ENCODE measurements at regions not wholly inside any gene's neighbourhood (a gene's known extent, or its start where the extent isn't known, plus 50 kb on each side); places are given as distances from the start of the nearest gene placed in this dataset.
"Not testable (repeated sequence)": the region's sequence is repeated elsewhere in the genome, so short reads cannot be mapped to it uniquely, and the experiment has no call there.

DNA sequence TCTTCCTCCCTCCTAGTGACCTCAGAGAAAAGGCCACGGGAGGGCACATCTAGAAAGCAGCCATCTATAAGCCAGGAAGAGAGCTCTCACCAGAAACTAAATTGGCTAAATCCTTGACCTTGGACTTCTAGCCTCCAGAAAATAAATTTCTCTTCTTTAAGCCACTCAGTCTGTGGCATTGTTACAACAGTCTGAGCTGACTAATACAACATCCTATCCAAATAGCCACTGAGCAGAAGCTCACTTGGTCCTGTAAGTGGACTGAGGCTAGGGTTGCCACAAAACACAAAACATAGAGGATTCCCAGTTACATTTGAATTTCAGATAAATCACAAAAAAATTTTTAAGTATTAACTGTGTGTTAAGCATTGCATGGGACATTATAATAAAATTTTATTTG, 383.4 kb downstream of the MLLT3 start:
- no peak for DNase-seq (ENCODE audit: low spot score)

DNA sequence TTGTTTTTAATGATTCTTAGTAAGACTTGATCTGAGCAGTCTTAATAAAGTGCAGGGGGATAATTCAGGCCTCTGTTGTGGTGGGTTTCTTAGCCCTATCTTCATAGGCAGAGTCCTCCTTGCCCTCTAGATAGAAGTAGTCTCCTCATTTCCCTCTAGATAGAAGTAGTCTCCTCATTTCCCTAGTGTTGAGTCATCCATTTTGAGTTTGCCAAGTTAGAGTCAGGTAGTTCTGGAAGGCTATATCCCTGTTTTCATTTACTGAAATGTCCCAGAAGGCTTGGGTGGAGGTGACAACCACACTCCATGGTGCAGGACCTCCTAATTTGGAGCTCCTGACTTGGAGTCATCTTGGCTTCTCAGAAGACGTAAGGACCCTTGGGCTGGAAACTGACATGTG, 384.6 kb downstream of the MLLT3 start:
- DNase-seq (ENCODE audit: low spot score), result no peak

- DNase-seq (ENCODE audit: low spot score), result no peak
Observed at GRCh38 chr9:20236676-20237075, 385.6 kb downstream of the MLLT3 start.

GRCh38 chr9:20235206-20235605, 387.1 kb downstream of the MLLT3 start:
- DNase-seq (ENCODE audit: low spot score), result not testable (repeated sequence)

- no peak for DNase-seq (ENCODE audit: low spot score)
Observed at GRCh38 chr9:20228096-20228495, 394.2 kb downstream of the MLLT3 start.

GRCh38 chr9:20227166-20227874, 395.0 kb downstream of the MLLT3 start:
- DNase-seq (ENCODE audit: low spot score), result no peak

DNA sequence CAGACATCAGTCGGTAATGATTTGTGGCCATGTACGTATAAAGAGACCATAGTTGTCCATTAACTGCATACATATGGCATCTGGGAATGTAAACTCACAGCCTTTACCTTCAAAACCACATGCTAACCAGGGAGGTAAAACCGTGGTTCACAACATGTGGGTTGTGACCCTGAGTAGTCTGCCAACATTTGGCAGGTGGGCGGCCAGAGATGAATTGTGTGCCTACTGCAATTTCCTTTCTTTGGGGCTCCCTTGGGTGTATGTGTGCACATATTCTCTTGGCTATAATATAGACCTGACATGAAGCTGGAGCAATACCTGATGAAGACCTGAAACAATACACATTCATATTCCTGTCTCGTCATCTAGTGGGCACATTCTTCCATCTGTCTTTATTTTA, 396.0 kb downstream of the MLLT3 start:
- no peak for DNase-seq (ENCODE audit: low spot score)

- no peak for DNase-seq (ENCODE audit: low spot score)
Observed at GRCh38 chr9:20225826-20226225, 396.5 kb downstream of the MLLT3 start.

DNA sequence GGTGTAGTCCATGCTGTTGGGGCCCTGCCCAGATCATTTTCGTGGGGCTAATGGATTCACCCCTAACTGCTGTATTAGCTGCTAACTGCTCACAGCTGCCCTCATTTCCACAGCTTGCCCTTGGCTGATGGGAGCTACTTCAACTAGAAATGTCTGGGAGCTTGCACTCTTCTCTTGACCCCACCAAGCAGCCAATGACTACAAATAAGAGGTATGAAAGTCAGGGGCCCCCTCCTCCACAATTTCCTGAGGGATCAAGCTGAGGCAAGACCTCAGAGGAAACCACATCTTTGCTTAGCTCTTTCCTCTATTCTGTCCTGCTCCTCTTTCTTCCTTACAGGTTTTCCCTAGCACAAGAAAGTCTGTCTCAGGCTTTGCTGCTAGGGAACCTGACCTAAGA, 397.5 kb downstream of the MLLT3 start:
- DNase-seq (ENCODE audit: low spot score), result no peak

DNA sequence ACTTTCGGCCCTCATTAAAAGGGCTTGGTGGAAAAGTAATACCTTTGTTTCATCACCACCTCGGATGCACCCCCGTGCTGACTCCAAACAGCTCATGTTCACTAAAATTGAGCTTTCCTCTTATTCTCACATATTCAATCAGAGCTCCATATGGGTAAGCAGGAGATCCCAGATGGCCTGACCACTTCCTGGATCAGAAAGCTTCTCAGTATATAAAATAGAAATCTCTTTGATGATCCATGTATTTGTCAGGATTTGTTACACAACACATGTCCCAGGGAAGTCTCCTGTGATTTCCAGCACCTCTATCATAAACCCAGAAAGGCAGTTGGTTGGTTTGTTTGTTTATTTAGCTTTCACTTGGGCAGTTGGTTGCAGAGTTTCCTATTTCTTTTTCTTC, 402.0 kb downstream of the MLLT3 start:
- DNase-seq (ENCODE audit: low spot score), result no peak

GRCh38 chr9:20219437-20219836, 402.9 kb downstream of the MLLT3 start:
- DNase-seq (ENCODE audit: low spot score), result no peak

DNA sequence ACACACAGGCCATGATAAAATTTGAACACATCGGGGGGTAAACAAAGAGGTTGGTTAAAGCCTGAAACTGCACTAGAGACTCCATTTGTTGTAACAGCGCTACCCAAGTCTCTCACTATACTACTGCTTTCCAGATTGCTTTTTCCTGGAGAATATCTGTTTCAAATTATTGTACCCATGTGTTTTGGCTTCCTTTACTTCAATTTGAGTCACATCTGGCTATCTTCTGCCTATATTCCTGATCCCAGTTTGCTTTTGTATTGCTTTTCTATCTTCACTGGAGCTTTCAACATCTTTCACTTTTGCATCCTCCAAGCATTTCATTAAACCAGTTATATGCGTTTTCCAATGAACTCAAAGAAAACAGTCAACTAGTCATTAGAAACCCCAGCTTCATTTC, 404.7 kb downstream of the MLLT3 start:
- DNase-seq (ENCODE audit: low spot score), result no peak

DNA sequence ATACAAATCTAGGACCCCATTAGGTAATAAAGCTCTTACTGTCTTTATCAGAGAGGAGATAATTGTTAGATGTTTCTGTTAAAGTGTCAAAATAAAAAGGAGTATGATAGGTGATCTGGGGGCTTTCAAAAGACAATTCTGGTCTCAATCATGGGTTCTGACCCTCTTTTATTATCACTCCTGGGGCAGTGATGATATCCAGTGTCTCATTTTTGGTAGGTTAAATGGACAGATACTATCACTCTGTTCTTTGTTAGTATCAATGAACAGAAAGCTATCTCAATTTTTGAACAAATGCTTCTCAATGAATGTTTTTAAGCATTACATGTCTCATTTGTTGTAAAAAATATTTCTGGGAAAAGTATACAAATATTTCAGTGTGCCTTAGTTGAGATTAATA, 405.9 kb downstream of the MLLT3 start:
- no peak for DNase-seq (ENCODE audit: low spot score)

DNA sequence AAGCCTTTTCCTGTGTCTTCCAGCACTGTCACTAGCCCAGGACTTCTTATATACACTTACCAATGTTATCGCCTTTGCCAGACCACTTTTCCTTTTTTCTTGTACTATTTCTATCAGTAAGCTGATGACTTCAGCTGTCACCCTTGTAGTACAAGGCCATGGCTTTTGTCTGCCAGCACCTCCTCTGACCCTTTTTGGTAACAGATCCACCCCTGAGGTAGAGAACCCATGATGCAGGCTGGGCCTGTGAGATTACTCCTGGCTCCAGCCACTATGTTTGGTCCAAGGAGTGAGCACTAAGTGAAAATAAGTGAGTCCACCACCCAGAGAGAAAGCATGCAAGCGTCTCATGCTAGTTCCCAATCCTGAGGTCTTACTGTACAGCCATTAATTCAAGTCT, 406.7 kb downstream of the MLLT3 start:
- no peak for DNase-seq (ENCODE audit: low spot score)

GRCh38 chr9:20212806-20213205, 409.5 kb downstream of the MLLT3 start:
- DNase-seq (ENCODE audit: low spot score), result no peak

GRCh38 chr9:20209391-20210340, 412.6 kb downstream of the MLLT3 start:
- DNase-seq (ENCODE audit: low spot score), result no peak

DNA sequence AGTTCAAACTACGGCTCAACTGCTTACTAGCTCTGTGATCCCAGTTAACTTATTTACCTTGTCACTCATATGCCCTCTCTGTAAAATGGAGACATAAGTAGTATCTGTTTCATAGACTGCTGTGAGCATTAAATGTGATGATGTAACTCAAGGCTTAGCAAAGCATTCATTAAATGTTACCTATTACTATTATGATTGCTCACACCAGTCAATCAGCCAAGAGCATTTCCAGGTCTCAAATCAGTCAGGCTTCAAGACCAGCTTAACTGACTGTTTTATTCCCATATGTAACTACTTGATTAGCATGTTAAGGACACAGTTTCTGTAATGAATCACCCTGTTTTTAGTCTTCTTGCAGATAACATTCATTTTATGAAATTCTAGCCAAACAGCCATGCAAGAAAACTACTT, 413.3 kb downstream of the MLLT3 start:
- no peak for DNase-seq (ENCODE audit: low spot score)

- DNase-seq (ENCODE audit: low spot score), result no peak
Observed at GRCh38 chr9:20208226-20208625, 414.1 kb downstream of the MLLT3 start.

- no peak for DNase-seq (ENCODE audit: low spot score)
Observed at GRCh38 chr9:20207176-20207575, 415.1 kb downstream of the MLLT3 start.

- DNase-seq (ENCODE audit: low spot score), result no peak
Observed at GRCh38 chr9:20205821-20206220, 416.5 kb downstream of the MLLT3 start.

GRCh38 chr9:20200991-20201431, 412.2 kb upstream of the SLC24A2 start:
- no peak for DNase-seq (ENCODE audit: low spot score)

GRCh38 chr9:20200581-20200980, 411.7 kb upstream of the SLC24A2 start:
- no peak for DNase-seq (ENCODE audit: low spot score)

- DNase-seq (ENCODE audit: low spot score), result no peak
Observed at GRCh38 chr9:20199111-20199510, 410.3 kb upstream of the SLC24A2 start.

Data from HuH-7 (cell line).